GM21786 (cell line): ENCODE measurements at regions not wholly inside any gene's neighbourhood (a gene's known extent, or its start where the extent isn't known, plus 50 kb on each side); places are given as distances from the start of the nearest gene placed in this dataset.
"Not testable (repeated sequence)": the region's sequence is repeated elsewhere in the genome, so short reads cannot be mapped to it uniquely, and the experiment has no call there.

ENCODE experiments used
- ATAC-seq: cut with Tn5 transposase; IDR thresholded peaks from one replicate; pipeline ENCODE4 v1.9.1; 2021; ENCODE audit not compliant: unreplicated experiment

GRCh38 chr2:16739778-16740581 lies 74.3 kb upstream of the CYRIA start:
- no peak for ATAC-seq

- no peak for ATAC-seq
Observed at GRCh38 chr2:16738361-16739225, 73.0 kb upstream of the CYRIA start.

DNA sequence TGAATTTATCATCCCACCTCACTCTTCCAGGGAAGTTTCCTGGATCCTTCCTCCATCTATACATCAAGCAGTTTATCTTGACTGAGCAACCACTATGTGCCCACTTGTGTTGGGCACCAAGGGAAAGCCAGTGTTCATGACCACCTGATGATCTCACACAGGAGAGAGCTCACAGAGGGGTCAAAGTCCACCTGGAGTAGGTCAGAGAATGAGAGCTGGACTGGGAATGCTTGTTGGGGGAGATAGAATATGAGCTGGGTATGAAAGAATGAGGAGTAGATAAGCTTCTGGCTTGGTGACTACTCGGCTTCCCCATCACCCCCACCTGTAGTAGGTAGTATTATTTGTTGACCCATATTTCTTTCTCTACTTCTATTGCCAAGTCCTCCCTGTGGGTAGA lies 72.2 kb upstream of the CYRIA start:
- ATAC-seq = no peak

GRCh38 chr2:16736633-16737032 lies 71.0 kb upstream of the CYRIA start:
- no peak for ATAC-seq

- ATAC-seq = peak; percentile 44
Observed at GRCh38 chr2:16729335-16729734, 63.7 kb upstream of the CYRIA start.

DNA sequence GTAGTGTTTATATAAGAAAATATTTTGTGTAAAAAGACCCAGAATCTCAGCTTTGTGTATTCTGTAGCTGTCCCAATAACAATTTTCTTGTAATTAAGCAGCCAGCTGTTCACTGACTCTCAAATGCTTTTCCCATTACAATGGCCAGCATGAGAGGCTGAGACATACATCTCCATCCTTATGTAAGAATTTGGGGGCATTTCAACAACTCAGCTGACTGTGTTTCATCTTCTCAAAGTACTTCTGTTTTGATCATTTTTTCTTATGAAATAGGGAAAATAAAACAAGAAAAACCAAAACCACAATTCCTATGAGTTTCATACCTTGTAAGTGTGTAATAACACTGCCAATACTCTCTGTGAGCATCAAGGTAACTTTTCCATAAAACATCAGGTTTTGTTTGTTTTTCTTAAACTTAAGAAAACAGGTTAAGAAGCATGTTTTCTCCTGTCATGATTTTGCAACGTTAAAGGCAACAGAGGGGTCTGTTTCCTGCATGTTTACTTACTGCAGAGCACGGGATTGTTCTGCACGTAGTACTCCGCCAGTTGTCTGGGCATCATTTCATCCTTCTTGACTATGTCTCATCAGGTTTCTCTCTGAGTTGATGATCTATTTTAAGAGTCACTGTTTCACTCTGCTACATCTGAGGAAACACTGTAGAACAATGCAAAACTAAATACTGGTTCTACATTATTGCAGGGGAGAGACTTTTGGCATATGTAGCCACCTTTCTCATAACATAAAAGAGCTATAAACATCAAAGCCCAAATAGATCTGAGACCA lies 62.9 kb upstream of the CYRIA start:
- peak; percentile 44 for ATAC-seq

- not testable (repeated sequence) for ATAC-seq
Observed at GRCh38 chr2:16727849-16728248, 62.2 kb upstream of the CYRIA start.

- no peak for ATAC-seq
Observed at GRCh38 chr2:16727256-16727655, 61.6 kb upstream of the CYRIA start.

GRCh38 chr2:16726577-16726976 lies 60.9 kb upstream of the CYRIA start:
- no peak for ATAC-seq

DNA sequence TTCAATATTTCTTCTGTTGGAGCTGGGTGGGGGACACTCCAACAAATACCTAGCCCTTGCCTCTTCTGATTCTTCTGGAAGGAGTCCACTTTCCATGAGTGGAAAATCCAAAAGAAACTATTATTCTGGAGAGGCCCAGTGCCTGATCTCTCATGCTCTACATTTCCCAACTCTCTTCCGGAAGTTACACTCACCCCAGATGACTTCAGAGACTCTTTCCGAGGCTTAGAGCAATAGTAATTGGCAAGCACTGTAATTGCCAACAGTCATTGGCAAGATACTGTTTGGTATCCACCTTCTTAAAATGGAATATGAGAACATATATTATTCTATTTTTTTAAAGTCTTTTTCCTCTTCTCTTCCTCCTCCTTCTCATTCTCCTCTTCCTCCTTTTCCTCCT lies 60.5 kb upstream of the CYRIA start:
- ATAC-seq = no peak

DNA sequence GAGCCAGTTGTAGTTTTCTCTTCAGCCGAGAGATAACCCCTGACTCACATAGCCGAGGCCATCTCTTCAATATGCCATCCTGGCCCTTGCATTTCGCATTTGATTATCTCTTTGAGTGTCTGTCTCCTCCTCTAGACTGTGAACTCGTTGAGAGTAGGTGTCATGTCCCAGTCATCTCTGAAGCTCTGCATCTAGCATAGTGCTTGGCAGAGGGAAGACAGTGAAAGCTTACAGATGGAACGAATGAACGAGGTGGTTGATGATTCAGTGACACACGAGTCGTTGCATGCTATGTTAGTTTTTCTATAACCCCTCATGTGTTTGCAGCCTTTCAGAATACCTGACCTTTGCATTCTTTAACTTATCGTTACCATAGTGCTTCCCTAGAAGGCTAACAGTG lies 59.9 kb upstream of the CYRIA start:
- no peak for ATAC-seq

DNA sequence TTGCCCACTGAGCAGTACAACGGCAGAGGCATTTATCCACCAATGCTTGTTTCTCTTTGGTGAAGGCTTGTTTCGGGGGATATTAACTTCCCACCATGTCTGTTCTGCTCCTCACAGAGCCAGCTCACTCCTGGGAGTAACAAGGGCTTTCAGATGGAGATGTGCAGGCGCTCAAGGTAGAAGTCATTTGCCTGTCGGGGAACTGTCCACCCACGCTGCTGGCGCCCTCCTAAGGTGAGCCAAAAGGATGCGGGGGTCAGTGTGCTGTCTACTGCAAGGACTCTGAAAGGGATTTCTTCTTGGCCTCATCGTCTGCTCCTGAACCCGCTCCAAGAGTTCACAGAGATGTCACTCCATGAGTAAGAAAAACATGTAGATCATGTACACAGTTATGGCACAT lies 57.0 kb upstream of the CYRIA start:
- no peak for ATAC-seq

- no peak for ATAC-seq
Observed at GRCh38 chr2:16722126-16722525, 56.5 kb upstream of the CYRIA start.

DNA sequence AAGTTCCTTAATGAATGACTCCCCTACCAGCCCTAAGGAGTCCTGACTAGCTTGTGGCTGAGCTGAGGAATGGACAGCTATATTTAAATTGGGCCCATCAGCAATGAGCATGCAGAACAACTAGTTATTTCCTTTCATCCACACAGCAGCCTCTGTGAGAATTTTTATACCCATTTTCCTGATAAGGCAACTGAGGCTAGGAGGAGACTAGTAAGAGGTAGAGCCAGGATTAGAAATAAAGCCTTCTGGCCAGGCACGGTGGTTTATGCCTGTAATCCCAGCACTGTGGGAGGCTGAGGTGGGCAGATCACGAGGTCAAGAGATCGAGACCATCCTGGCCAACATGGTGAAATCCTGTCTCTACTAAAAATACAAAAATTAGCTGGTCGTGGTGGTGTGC lies 55.9 kb upstream of the CYRIA start:
- not testable (repeated sequence) for ATAC-seq

DNA sequence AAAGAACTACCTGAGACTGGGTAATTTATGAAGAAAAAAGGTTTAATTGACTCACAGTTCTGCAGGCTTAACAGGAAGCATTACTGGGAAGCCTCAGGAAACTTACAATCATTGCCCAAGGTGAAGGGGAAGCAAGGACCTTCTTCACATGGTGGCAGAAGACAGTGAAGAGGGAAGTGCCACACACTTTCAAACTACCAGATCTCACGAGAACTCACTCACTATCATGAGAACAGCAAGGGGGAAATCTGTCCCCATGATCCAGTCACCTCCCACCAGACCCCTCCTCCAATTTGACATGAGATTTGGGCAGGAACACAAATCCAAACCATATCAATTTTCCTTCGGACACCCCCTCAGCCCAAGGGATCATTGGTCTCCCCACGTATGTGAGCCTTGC lies 55.1 kb upstream of the CYRIA start:
- ATAC-seq = not testable (repeated sequence)

DNA sequence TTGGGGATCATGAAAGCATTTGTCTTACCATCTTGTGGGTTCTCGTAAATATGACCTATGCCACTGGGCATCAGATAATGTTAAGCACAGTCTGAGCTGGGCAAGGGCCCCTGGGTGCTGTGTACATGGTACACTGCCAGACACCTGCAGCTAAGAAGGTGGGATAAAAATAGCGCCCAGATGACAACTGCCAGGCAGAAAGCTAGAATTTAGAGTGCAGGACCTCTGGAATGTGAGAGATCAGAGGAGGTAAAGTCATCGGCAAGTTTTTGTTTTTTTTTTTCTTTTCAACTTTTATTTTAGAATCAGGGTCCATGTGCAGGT lies 53.8 kb upstream of the CYRIA start:
- no peak for ATAC-seq

DNA sequence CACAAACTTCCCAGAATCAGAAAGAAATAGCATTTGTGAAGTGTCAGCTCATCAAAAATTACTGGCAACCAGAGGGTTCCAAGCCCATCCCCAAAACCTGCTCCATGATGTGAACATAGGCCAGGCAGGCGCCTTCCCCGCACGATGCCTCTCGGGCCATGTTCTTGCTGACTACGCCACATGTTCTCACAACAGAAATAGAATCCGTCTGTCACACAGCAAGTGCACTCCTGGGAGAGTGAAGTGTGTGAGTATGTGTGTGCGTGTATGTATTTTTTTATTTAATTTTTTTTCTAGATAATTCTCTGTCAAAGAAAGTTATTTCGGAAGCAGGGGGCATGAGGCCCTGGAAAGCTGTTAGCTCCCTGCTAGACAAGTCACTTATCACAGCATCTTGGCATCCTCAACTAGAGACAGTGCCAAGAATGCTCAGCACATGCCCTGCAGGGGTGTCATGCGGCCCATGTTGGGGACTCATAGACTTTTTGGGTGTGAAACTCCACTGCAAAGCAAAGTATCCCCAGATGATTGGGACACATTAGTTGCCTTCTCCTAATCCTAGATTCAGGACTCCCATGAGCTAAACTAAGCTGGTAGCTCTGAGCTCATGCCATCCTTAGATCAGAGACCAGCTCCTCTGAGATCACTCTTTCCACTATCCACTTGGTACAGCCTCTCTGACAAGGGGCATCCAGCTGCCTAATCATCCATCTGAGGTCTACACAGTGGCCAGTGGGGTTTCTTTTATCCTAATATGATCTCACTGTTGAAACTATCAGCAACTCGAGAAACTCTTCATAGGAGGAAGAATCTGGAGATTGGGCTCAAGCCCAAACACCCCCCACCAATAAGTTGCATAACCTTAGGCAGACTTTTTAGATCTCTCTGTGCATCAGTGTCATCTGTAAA lies 53.2 kb upstream of the CYRIA start:
- no peak for ATAC-seq

DNA sequence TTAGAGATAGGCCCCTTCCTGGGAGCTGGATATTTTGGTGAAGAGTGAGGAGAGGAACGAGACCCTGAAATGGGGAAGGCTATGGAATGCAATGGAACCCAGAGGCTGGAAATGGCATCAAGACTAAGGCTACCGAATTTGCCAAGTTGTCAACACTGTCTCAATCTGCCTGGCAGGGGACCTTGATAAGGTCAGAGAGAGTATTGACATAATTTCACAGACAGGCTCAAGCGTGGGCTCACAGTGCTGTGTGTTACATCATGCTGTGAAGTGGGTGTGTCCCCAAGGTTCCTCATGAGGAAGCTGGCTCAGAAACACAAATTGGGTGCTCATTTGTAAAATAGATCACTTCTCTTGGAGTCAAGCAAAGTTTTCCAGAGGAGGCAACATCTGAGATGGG lies 51.8 kb upstream of the CYRIA start:
- no peak for ATAC-seq

DNA sequence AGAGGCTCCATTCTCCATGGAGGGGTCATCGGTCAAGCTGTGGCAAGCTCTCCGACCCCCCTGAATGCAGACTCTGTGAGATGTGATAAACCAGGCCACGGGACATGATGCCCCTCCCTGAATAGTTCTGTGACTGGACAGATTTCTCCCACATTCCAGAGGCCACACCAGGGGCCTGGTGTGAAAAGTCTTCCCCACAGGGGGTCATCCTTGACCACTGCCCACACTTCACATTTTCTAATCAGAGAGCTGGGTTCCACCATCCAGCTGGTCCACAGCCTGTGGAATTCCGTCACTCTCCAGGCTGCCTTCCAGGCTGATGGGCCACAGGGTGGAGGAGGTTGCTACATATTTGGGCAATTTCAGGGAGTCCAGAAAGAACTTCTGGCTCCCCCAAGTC lies 51.3 kb upstream of the CYRIA start:
- ATAC-seq = no peak

GRCh38 chr2:16716024-16716423 lies 50.4 kb upstream of the CYRIA start:
- no peak for ATAC-seq
